ENCODE measurements at regions not wholly inside any gene's neighbourhood (a gene's known extent, or its start where the extent isn't known, plus 50 kb on each side); places are given as distances from the start of the nearest gene placed in this dataset.

- no peak for DNase-seq
Measured at GRCh38 chr4:115165503-115165902, 52.1 kb upstream of the NDST4 start.
